Keratinocyte (primary cell): ENCODE measurements at regions not wholly inside any gene's neighbourhood (a gene's known extent, or its start where the extent isn't known, plus 50 kb on each side); places are given as distances from the start of the nearest gene placed in this dataset.

Experiments
- EZH2 ChIP-seq: IDR thresholded peaks from one replicate; pipeline ENCODE4 v1.6.1; 2012; ENCODE audit warnings: inconsistent platforms, mild to moderate bottlenecking, low read length, moderate library complexity
- TF ChIP-seq, protein P1 (sequence below), 3 experiments: IDR thresholded peaks in 1 of 3; conservative IDR thresholded peaks in 1 of 3; optimal IDR thresholded peaks in 1 of 3; 2 replicates in 2 of 3; 3 replicates in 1 of 3; pipeline versions ENCODE3 to v1.5.1; 2011; ENCODE audit warnings: low read length in 3 of 3, mild to moderate bottlenecking in 3 of 3, moderate library complexity in 2 of 3, control low read depth in 1 of 3, inconsistent platforms in 1 of 3; ENCODE audit not compliant: insufficient read depth in 2 of 3; ENCODE audit errors: extremely low read depth in 1 of 3

DNA sequence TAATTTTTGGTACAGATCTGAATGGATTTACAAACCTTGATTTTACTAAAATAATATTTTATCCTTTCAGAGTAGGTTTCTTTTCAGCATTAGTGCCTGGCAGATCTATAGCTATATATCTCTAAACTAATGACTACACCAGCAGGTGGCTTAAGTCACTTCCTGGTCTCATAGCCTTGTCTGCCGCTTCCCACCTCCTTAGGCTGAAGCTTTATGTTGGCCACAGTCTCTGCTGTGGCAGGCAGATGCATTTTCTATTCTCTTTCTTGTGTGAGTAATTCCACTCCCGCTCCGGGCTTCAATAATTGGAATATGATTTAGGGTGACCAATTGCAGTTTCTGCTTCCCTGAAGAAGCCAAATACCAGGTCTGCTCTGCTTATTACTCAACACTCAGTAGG, 226.8 kb upstream of the HS3ST5 start:
- TF ChIP-seq, protein P1, sequence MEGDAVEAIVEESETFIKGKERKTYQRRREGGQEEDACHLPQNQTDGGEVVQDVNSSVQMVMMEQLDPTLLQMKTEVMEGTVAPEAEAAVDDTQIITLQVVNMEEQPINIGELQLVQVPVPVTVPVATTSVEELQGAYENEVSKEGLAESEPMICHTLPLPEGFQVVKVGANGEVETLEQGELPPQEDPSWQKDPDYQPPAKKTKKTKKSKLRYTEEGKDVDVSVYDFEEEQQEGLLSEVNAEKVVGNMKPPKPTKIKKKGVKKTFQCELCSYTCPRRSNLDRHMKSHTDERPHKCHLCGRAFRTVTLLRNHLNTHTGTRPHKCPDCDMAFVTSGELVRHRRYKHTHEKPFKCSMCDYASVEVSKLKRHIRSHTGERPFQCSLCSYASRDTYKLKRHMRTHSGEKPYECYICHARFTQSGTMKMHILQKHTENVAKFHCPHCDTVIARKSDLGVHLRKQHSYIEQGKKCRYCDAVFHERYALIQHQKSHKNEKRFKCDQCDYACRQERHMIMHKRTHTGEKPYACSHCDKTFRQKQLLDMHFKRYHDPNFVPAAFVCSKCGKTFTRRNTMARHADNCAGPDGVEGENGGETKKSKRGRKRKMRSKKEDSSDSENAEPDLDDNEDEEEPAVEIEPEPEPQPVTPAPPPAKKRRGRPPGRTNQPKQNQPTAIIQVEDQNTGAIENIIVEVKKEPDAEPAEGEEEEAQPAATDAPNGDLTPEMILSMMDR (optimal IDR thresholded peaks at IDR 0.05 in 1 of 3, IDR thresholded peaks at IDR 0.05 in 1 of 3, conservative IDR thresholded peaks at IDR 0.05 in 1 of 3; ENCODE audit: extremely low read depth in 1 of 3, insufficient read depth in 2 of 3, low read length in 3 of 3) = no peak
- TF ChIP-seq EZH2 = no peak
